ENCODE measurements at regions not wholly inside any gene's neighbourhood (a gene's known extent, or its start where the extent isn't known, plus 50 kb on each side); places are given as distances from the start of the nearest gene placed in this dataset.

GRCh38 chr9:81490605-81491331 lies 198.6 kb downstream of the TLE1 start:
- TF ChIP-seq CTCF (IDR thresholded peaks at IDR 0.05), result no peak
- DNase-seq (ENCODE audit: low spot score) (no peak), ATAC-seq (ENCODE audit: low FRiP score) (no peak)

- DNase-seq (ENCODE audit: low spot score), result no peak
- no peak for TF ChIP-seq CTCF (IDR thresholded peaks at IDR 0.05)
- no peak for ATAC-seq (ENCODE audit: low FRiP score)
These were observed 200.3 kb downstream of the TLE1 start for GRCh38 chr9:81489046-81489445.

- no peak for TF ChIP-seq CTCF (IDR thresholded peaks at IDR 0.05)
- ATAC-seq (ENCODE audit: low FRiP score), result no peak
These were observed 208.3 kb downstream of the TLE1 start for GRCh38 chr9:81480828-81481604.

GRCh38 chr9:81479573-81479972 lies 209.8 kb downstream of the TLE1 start:
- ATAC-seq (ENCODE audit: low FRiP score), result no peak
- DNase-seq (ENCODE audit: low spot score), result no peak
- no peak for TF ChIP-seq CTCF (IDR thresholded peaks at IDR 0.05)

More at GRCh38 chr9:81480828-81481604, 208.3 kb downstream of the TLE1 start:
- no peak for DNase-seq (ENCODE audit: low spot score)

- TF ChIP-seq CTCF (IDR thresholded peaks at IDR 0.05), result no peak
- ATAC-seq (ENCODE audit: low FRiP score) (no peak), DNase-seq (ENCODE audit: low spot score) (no peak)
These were observed 211.7 kb downstream of the TLE1 start for GRCh38 chr9:81477669-81478068.

- ATAC-seq (ENCODE audit: low FRiP score) (no peak), DNase-seq (ENCODE audit: low spot score) (no peak)
- no peak for TF ChIP-seq CTCF (IDR thresholded peaks at IDR 0.05)
These were observed 212.4 kb downstream of the TLE1 start for GRCh38 chr9:81476813-81477490.
